Spinal cord (tissue), 9 donors: ENCODE measurements at regions not wholly inside any gene's neighbourhood (a gene's known extent, or its start where the extent isn't known, plus 50 kb on each side); places are given as distances from the start of the nearest gene placed in this dataset.

Experiments
- DNase-seq, 6 donors: peaks; one replicate each; pipeline versions ENCODE4 v3.0.0 to v3.0.0-alpha.2; 2013 to 2015; ENCODE audit warnings: low spot score in 6 of 6, low read depth in 4 of 6
- H3K27ac ChIP-seq: one replicate; pipeline ENCODE4 v1.5.1; 2013; ENCODE audit warnings: low read depth, low read length, control low read depth
- H3K27me3 ChIP-seq: one replicate; pipeline ENCODE4 v1.6.1; 2013; ENCODE audit warnings: low read length; ENCODE audit not compliant: control insufficient read depth, insufficient read depth
- H3K36me3 ChIP-seq: one replicate; pipeline ENCODE4 v1.6.1; 2013; ENCODE audit warnings: low read length; ENCODE audit not compliant: control insufficient read depth, insufficient read depth
- H3K4me1 ChIP-seq: one replicate; pipeline ENCODE4 v1.6.1; 2013; ENCODE audit warnings: low read length; ENCODE audit not compliant: control insufficient read depth, insufficient read depth
- H3K4me3 ChIP-seq: one replicate; pipeline ENCODE4 v1.5.1; 2013; ENCODE audit warnings: low read depth, low read length, control low read depth
- H3K9me3 ChIP-seq: one replicate; pipeline ENCODE4 v1.6.1; 2013; ENCODE audit warnings: low read length; ENCODE audit not compliant: control insufficient read depth, insufficient read depth
- WGBS: methylation state at CpG from one replicate; pipeline ENCODE4 v1.1.5; 2013; ENCODE audit warnings: missing lambda C conversion rate; ENCODE audit not compliant: insufficient coverage; 5-methylcytosine and 5-hydroxymethylcytosine counted together
- donor health status: healthy.

- no peaks in the 10 kb centered on the region for H3K4me1 ChIP-seq
- no peaks in the 10 kb centered on the region for H3K9me3 ChIP-seq
- no peak for DNase-seq
- no peak overlapping the region for H3K4me3 ChIP-seq
- no peaks in the 10 kb centered on the region for H3K36me3 ChIP-seq
- no peaks in the 10 kb centered on the region for H3K27me3 ChIP-seq
- no peak overlapping the region for H3K27ac ChIP-seq
Observed at GRCh38 chr13:44191103-44191502, 182.5 kb upstream of the SERP2 start.

- Histone ChIP-seq H3K9me3 (no peaks in the 10 kb centered on the region), H3K27ac (no peak overlapping the region), H3K4me3 (no peak overlapping the region), H3K36me3 (no peaks in the 10 kb centered on the region), H3K4me1 (no peaks in the 10 kb centered on the region), H3K27me3 (no peaks in the 10 kb centered on the region)
- WGBS, result 49% methylated on average over 13 of the region's 15 CpGs
- peak in 5 of 6 donors; percentile 35 to 90 (median 47) for DNase-seq
Observed at GRCh38 chr13:44191504-44192171, 182.0 kb upstream of the SERP2 start.

DNA sequence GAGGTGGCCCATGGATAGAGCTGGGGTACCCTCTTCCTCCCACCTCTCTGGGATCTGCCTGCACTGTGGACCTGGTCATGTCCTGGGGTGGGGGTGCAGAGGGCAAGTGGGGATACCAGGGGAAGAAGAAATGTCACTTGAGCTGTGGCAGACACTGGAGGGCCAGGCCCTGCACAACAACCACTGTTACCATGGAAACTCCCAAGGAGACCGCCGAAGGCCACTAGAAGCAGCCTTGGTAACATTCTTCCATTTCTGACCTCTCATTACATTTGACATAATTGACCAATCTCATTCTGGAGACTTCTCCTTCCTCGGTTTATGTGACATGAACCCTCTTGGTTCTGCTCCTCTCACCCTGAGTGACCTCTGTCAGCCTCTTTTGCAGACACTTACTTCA lies 179.9 kb upstream of the SERP2 start:
- no peaks in the 10 kb centered on the region for H3K36me3 ChIP-seq
- no peaks in the 10 kb centered on the region for H3K27me3 ChIP-seq
- no peaks in the 10 kb centered on the region for H3K4me1 ChIP-seq
- no peak overlapping the region for H3K27ac ChIP-seq
- no peak for DNase-seq
- H3K4me3 ChIP-seq, result no peak overlapping the region
- H3K9me3 ChIP-seq, result no peaks in the 10 kb centered on the region
- 72% methylated on average over 3 of the region's 3 CpGs for WGBS

GRCh38 chr13:44195245-44195644 lies 178.4 kb upstream of the SERP2 start:
- no peak for DNase-seq
- 100% methylated on average over 2 of the region's 3 CpGs for WGBS
- no peak overlapping the region for H3K4me3 ChIP-seq
- no peaks in the 10 kb centered on the region for H3K27me3 ChIP-seq
- no peaks in the 10 kb centered on the region for H3K36me3 ChIP-seq
- no peaks in the 10 kb centered on the region for H3K4me1 ChIP-seq
- no peak overlapping the region for H3K27ac ChIP-seq
- no peaks in the 10 kb centered on the region for H3K9me3 ChIP-seq

DNA sequence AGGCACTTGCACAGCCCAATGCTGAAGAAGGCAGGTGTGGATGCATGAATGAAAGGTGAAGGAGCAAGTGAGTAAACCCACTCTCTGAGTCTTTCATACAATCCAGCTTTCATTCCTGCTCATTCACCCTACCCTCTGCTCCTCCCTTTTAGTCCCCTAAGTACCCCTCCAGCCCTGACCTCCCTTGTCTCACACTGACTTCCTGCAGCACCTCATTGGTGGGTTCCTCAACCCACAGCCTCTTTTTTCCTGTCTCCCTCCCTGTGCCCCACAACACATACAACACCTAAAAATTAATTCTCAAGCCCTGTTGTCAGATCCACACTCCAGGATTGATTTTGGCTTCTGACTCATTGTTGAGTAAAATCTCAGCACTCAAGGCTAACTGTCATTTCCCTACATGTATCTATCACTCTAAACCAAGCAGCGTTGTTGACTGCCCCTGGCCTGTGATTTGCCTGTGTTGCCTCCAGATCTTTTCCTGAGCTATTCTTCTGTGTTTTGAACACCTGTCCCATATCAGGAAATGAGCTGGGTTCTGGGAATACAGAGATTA lies 177.3 kb upstream of the SERP2 start:
- Histone ChIP-seq H3K36me3 (no peaks in the 10 kb centered on the region), H3K27ac (no peak overlapping the region), H3K9me3 (no peaks in the 10 kb centered on the region), H3K4me1 (no peaks in the 10 kb centered on the region), H3K4me3 (no peak overlapping the region), H3K27me3 (no peaks in the 10 kb centered on the region)
- 86% methylated on average over 1 of the region's 1 CpG for WGBS
- DNase-seq, result no peak

GRCh38 chr13:44197791-44198770 lies 175.5 kb upstream of the SERP2 start:
- Histone ChIP-seq H3K4me1 (no peaks in the 10 kb centered on the region), H3K36me3 (no peaks in the 10 kb centered on the region), H3K27me3 (no peaks in the 10 kb centered on the region), H3K27ac (no peak overlapping the region), H3K9me3 (no peaks in the 10 kb centered on the region), H3K4me3 (no peak overlapping the region)
- 91% methylated on average over 1 of the region's 1 CpG for WGBS
- peak in 1 of 6 donors; percentile 72 for DNase-seq

DNA sequence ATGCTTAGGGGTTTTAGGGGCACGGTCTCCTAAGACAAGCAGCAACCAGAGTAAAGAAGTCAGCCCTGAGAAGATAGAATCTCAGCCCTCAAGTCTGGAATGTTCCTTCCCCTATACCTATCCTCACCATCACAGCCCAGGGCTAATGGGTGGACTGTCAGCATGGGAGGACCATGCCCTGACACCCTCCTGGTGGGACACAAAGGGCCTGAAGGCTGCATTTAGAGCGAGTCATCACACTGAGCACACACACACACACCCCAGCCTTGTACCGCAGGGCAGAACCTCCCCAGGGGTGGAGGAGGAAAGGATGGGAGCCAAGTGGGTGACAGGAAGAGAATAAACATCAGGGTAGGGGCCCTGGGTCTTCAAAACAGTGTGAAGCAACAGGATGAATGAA lies 174.8 kb upstream of the SERP2 start:
- H3K27ac ChIP-seq, result no peak overlapping the region
- no peak overlapping the region for H3K4me3 ChIP-seq
- no CpG with 5 or more reads among the region's 3 CpGs for WGBS
- no peaks in the 10 kb centered on the region for H3K9me3 ChIP-seq
- H3K4me1 ChIP-seq, result no peaks in the 10 kb centered on the region
- no peaks in the 10 kb centered on the region for H3K27me3 ChIP-seq
- DNase-seq, result no peak
- no peaks in the 10 kb centered on the region for H3K36me3 ChIP-seq

GRCh38 chr13:44199627-44200207 lies 173.9 kb upstream of the SERP2 start:
- H3K36me3 ChIP-seq, result no peaks in the 10 kb centered on the region
- no peaks in the 10 kb centered on the region for H3K9me3 ChIP-seq
- H3K4me1 ChIP-seq, result no peaks in the 10 kb centered on the region
- H3K27me3 ChIP-seq, result no peaks in the 10 kb centered on the region
- H3K27ac ChIP-seq, result no peak overlapping the region
- no peak for DNase-seq
- 83% methylated on average over 1 of the region's 2 CpGs for WGBS
- H3K4me3 ChIP-seq, result no peak overlapping the region

DNA sequence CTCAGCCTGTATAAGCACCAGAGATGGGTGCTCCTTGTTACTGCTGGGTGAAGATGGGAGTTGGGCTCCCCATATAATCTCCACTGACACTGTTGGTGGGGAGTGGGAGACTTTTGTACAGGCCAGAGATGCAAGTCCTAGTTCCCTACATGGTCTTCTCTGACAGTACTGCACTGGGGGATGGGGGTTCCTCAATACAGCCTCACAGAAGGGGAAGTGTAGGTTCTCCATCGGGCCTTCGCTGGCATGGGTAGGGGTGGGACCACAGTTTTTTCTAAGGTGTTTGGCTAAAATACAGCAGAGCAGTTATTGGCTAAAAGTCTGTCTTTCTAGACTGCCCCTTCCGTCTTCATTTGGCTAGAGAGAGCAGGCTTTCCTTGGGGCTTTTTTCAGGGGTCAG lies 167.2 kb upstream of the SERP2 start:
- no peak for DNase-seq
- Histone ChIP-seq H3K27me3 (no peaks in the 10 kb centered on the region), H3K4me1 (no peaks in the 10 kb centered on the region), H3K27ac (peak overlapping the region; percentile 16), H3K36me3 (no peaks in the 10 kb centered on the region), H3K9me3 (no peaks in the 10 kb centered on the region), H3K4me3 (no peak overlapping the region)
- 86% methylated on average over 2 of the region's 3 CpGs for WGBS
